ENCODE measurements at regions not wholly inside any gene's neighbourhood (a gene's known extent, or its start where the extent isn't known, plus 50 kb on each side); places are given as distances from the start of the nearest gene placed in this dataset.
A peak's percentile ranks its signal among the peaks of the same experiment; 100 is the strongest.

GRCh38 chr11:116596346-116597260 is 176.2 kb downstream of the BUD13 start:
- no peaks in the 10 kb centered on the region for H3K36me3 ChIP-seq (ENCODE audit: control insufficient read depth, insufficient read depth, low read length)
- H3K9me3 Mint-ChIP-seq (ENCODE audit: unreplicated experiment), result no peaks in the 10 kb centered on the region
- peaks cover 3% of the 10 kb centered on the region; the same call in 1 of the 2 replicates for H3K27me3 ChIP-seq (replicated peaks; ENCODE audit: control insufficient read depth, insufficient read depth, low read length)
- no peaks in the 10 kb centered on the region for H3K4me1 Mint-ChIP-seq (ENCODE audit: low read depth, unreplicated experiment)
- POLR2A ChIA-PET, result no interaction called here
- H3K4me1 ChIP-seq, result no peaks in the 10 kb centered on the region
- no peaks in the 10 kb centered on the region for H3K9me3 ChIP-seq
- peak in 1 of 2 experiments; percentile 24 for DNase-seq
- no TSS peak for BruUV-seq (replicated peaks)
- no peak for TF ChIP-seq CTCF (IDR thresholded peaks at IDR 0.05; ENCODE audit: insufficient read depth in 1 of 2, low read depth in 1 of 2, low read length in 1 of 2, severe bottlenecking in 1 of 2, unreplicated experiment in 1 of 2)
- CTCF ChIA-PET, result no interaction called here
- H3K27ac Mint-ChIP-seq (ENCODE audit: unreplicated experiment), result no peak overlapping the region
- no peaks in the 10 kb centered on the region for H3K36me3 Mint-ChIP-seq (ENCODE audit: insufficient read depth, unreplicated experiment)
- peaks cover 37% of the 10 kb centered on the region for H3K27me3 Mint-ChIP-seq (ENCODE audit: insufficient read depth, unreplicated experiment)
- no peak overlapping the region for H3K4me3 ChIP-seq (ENCODE audit: low read depth, low read length)
- intact Hi-C loops (cut with micrococcal nuclease; ENCODE audit: unreplicated experiment), result no loop called here
- no peak overlapping the region for H3K4me3 Mint-ChIP-seq (ENCODE audit: unreplicated experiment)

- POLR2A ChIA-PET, result no interaction called here
- CTCF ChIA-PET, result no interaction called here
- no TSS peak for BruUV-seq (replicated peaks)
These were observed 177.4 kb downstream of the BUD13 start for GRCh38 chr11:116595305-116595880.

More at GRCh38 chr11:116595305-116595880, 177.4 kb downstream of the BUD13 start:
- no peak overlapping the region for H3K27ac Mint-ChIP-seq (ENCODE audit: unreplicated experiment)
- Histone ChIP-seq H3K9me3 (no peaks in the 10 kb centered on the region), H3K36me3 (ENCODE audit: control insufficient read depth, insufficient read depth, low read length) (no peaks in the 10 kb centered on the region), H3K27me3 (replicated peaks; ENCODE audit: control insufficient read depth, insufficient read depth, low read length) (peaks cover 2% of the 10 kb centered on the region; the same call in 1 of the 2 replicates), H3K4me1 (no peaks in the 10 kb centered on the region), H3K4me3 (ENCODE audit: low read depth, low read length) (no peak overlapping the region)
- H3K27me3 Mint-ChIP-seq (ENCODE audit: insufficient read depth, unreplicated experiment), result peaks cover 47% of the 10 kb centered on the region
- no peaks in the 10 kb centered on the region for H3K9me3 Mint-ChIP-seq (ENCODE audit: unreplicated experiment)
- no peaks in the 10 kb centered on the region for H3K4me1 Mint-ChIP-seq (ENCODE audit: low read depth, unreplicated experiment)
- no peak overlapping the region for H3K4me3 Mint-ChIP-seq (ENCODE audit: unreplicated experiment)
- no peaks in the 10 kb centered on the region for H3K36me3 Mint-ChIP-seq (ENCODE audit: insufficient read depth, unreplicated experiment)
- peak in 1 of 2 experiments; percentile 25 for DNase-seq
- no peak for TF ChIP-seq CTCF (IDR thresholded peaks at IDR 0.05; ENCODE audit: insufficient read depth in 1 of 2, low read depth in 1 of 2, low read length in 1 of 2, severe bottlenecking in 1 of 2, unreplicated experiment in 1 of 2)
- intact Hi-C loops (cut with micrococcal nuclease; ENCODE audit: unreplicated experiment), result no loop called here

Measured in Caco-2 (cell line).